ENCODE measurements at regions not wholly inside any gene's neighbourhood (a gene's known extent, or its start where the extent isn't known, plus 50 kb on each side); places are given as distances from the start of the nearest gene placed in this dataset.

- no peak for TF ChIP-seq CTCF (conservative IDR thresholded peaks at IDR 0.05)
- no peak for TF ChIP-seq ZFX (IDR thresholded peaks at IDR 0.05)
Measured at GRCh38 chr12:77387671-77388070, 322.3 kb upstream of the E2F7 start.
